Activated naive CD8-positive, alpha-beta T cell treated with anti-CD3 and anti-CD28 coated beads for 36 hours (primary cell): ENCODE measurements at regions not wholly inside any gene's neighbourhood (a gene's known extent, or its start where the extent isn't known, plus 50 kb on each side); places are given as distances from the start of the nearest gene placed in this dataset.

Source experiments
- DNase-seq: peaks from one replicate; pipeline ENCODE4 v3.0.0; 2021
- H3K27ac Mint-ChIP-seq: one replicate; pipeline ENCODE4 v1.8.0; 2022; ENCODE audit warnings: mild to moderate bottlenecking, moderate library complexity, mixed read lengths
- H3K27me3 Mint-ChIP-seq: one replicate; pipeline ENCODE4 v1.8.0; 2022; ENCODE audit warnings: mild to moderate bottlenecking, mixed read lengths
- H3K36me3 Mint-ChIP-seq: one replicate; pipeline ENCODE4 v1.8.0; 2021; ENCODE audit warnings: mild to moderate bottlenecking, mixed read lengths
- H3K4me1 Mint-ChIP-seq: one replicate; pipeline ENCODE4 v1.8.0; 2021; ENCODE audit warnings: mixed read lengths
- H3K4me3 Mint-ChIP-seq: one replicate; pipeline ENCODE4 v1.8.0; 2022; ENCODE audit warnings: mild to moderate bottlenecking, moderate library complexity, mixed read lengths
- H3K9me3 Mint-ChIP-seq: one replicate; pipeline ENCODE4 v1.8.0; 2022; ENCODE audit warnings: mixed read lengths

- Mint-ChIP-seq H3K4me1 (no peaks in the 10 kb centered on the region), H3K9me3 (no peaks in the 10 kb centered on the region)
These were observed 93.0 kb downstream of the PPP1R3A start for GRCh38 chr7:113825832-113826231.

GRCh38 chr7:113824117-113824823 lies 94.5 kb downstream of the PPP1R3A start:
- DNase-seq: no peak
- Mint-ChIP-seq H3K4me1 (no peaks in the 10 kb centered on the region), H3K36me3 (no peaks in the 10 kb centered on the region), H3K9me3 (no peaks in the 10 kb centered on the region), H3K4me3 (no peak overlapping the region), H3K27me3 (no peaks in the 10 kb centered on the region), H3K27ac (no peak overlapping the region)

More at GRCh38 chr7:113825832-113826231, 93.0 kb downstream of the PPP1R3A start:
- Mint-ChIP-seq H3K36me3 (no peaks in the 10 kb centered on the region), H3K4me3 (no peak overlapping the region), H3K27me3 (no peaks in the 10 kb centered on the region), H3K27ac (no peak overlapping the region)
- DNase-seq: no peak

GRCh38 chr7:113819474-113819873 lies 99.3 kb downstream of the PPP1R3A start:
- DNase-seq: no peak
- Mint-ChIP-seq H3K36me3 (no peaks in the 10 kb centered on the region), H3K27me3 (no peaks in the 10 kb centered on the region), H3K4me3 (no peak overlapping the region), H3K4me1 (no peaks in the 10 kb centered on the region), H3K27ac (no peak overlapping the region), H3K9me3 (no peaks in the 10 kb centered on the region)

- H3K27ac Mint-ChIP-seq: no peak overlapping the region
- no peaks in the 10 kb centered on the region for H3K4me1 Mint-ChIP-seq
- no peaks in the 10 kb centered on the region for H3K27me3 Mint-ChIP-seq
- no peaks in the 10 kb centered on the region for H3K9me3 Mint-ChIP-seq
- no peak for DNase-seq
- H3K36me3 Mint-ChIP-seq: no peaks in the 10 kb centered on the region
- H3K4me3 Mint-ChIP-seq: no peak overlapping the region
These were observed 102.2 kb downstream of the PPP1R3A start for GRCh38 chr7:113816639-113817038.

- Mint-ChIP-seq H3K36me3 (no peaks in the 10 kb centered on the region), H3K4me3 (no peak overlapping the region), H3K27me3 (no peaks in the 10 kb centered on the region), H3K27ac (no peak overlapping the region), H3K9me3 (no peaks in the 10 kb centered on the region), H3K4me1 (no peaks in the 10 kb centered on the region)
- no peak for DNase-seq
These were observed 105.3 kb downstream of the PPP1R3A start for GRCh38 chr7:113813471-113813870.

GRCh38 chr7:113812591-113813255 lies 106.1 kb downstream of the PPP1R3A start:
- H3K36me3 Mint-ChIP-seq: no peaks in the 10 kb centered on the region
- no peaks in the 10 kb centered on the region for H3K9me3 Mint-ChIP-seq
- no peak overlapping the region for H3K4me3 Mint-ChIP-seq
- no peak for DNase-seq
- no peaks in the 10 kb centered on the region for H3K4me1 Mint-ChIP-seq
- no peaks in the 10 kb centered on the region for H3K27me3 Mint-ChIP-seq
- H3K27ac Mint-ChIP-seq: no peak overlapping the region

- no peaks in the 10 kb centered on the region for H3K9me3 Mint-ChIP-seq
- no peaks in the 10 kb centered on the region for H3K27me3 Mint-ChIP-seq
- H3K4me1 Mint-ChIP-seq: no peaks in the 10 kb centered on the region
- no peak for DNase-seq
- no peak overlapping the region for H3K27ac Mint-ChIP-seq
- no peaks in the 10 kb centered on the region for H3K36me3 Mint-ChIP-seq
- no peak overlapping the region for H3K4me3 Mint-ChIP-seq
These were observed 108.6 kb downstream of the PPP1R3A start for GRCh38 chr7:113810080-113810744.

GRCh38 chr7:113809581-113809980 lies 109.2 kb downstream of the PPP1R3A start:
- Mint-ChIP-seq H3K4me3 (no peak overlapping the region), H3K36me3 (no peaks in the 10 kb centered on the region), H3K27ac (no peak overlapping the region), H3K4me1 (no peaks in the 10 kb centered on the region), H3K27me3 (no peaks in the 10 kb centered on the region), H3K9me3 (no peaks in the 10 kb centered on the region)
- no peak for DNase-seq

- H3K27ac Mint-ChIP-seq: no peak overlapping the region
- H3K9me3 Mint-ChIP-seq: no peaks in the 10 kb centered on the region
- H3K36me3 Mint-ChIP-seq: no peaks in the 10 kb centered on the region
- DNase-seq: no peak
- no peaks in the 10 kb centered on the region for H3K4me1 Mint-ChIP-seq
- H3K4me3 Mint-ChIP-seq: no peak overlapping the region
- no peaks in the 10 kb centered on the region for H3K27me3 Mint-ChIP-seq
These were observed 112.0 kb downstream of the PPP1R3A start for GRCh38 chr7:113806633-113807327.

- H3K27ac Mint-ChIP-seq: no peak overlapping the region
- no peak for DNase-seq
- H3K36me3 Mint-ChIP-seq: no peaks in the 10 kb centered on the region
- H3K27me3 Mint-ChIP-seq: no peaks in the 10 kb centered on the region
- no peaks in the 10 kb centered on the region for H3K9me3 Mint-ChIP-seq
- H3K4me3 Mint-ChIP-seq: no peak overlapping the region
- H3K4me1 Mint-ChIP-seq: no peaks in the 10 kb centered on the region
These were observed 112.8 kb downstream of the PPP1R3A start for GRCh38 chr7:113805976-113806375.

- Mint-ChIP-seq H3K27ac (no peak overlapping the region), H3K4me3 (no peak overlapping the region), H3K36me3 (no peaks in the 10 kb centered on the region), H3K9me3 (no peaks in the 10 kb centered on the region), H3K27me3 (no peaks in the 10 kb centered on the region), H3K4me1 (no peaks in the 10 kb centered on the region)
- no peak for DNase-seq
These were observed 114.2 kb downstream of the PPP1R3A start for GRCh38 chr7:113804475-113805095.

- no peak overlapping the region for H3K27ac Mint-ChIP-seq
- no peaks in the 10 kb centered on the region for H3K4me1 Mint-ChIP-seq
- H3K4me3 Mint-ChIP-seq: no peak overlapping the region
- H3K9me3 Mint-ChIP-seq: no peaks in the 10 kb centered on the region
- no peaks in the 10 kb centered on the region for H3K27me3 Mint-ChIP-seq
- DNase-seq: no peak
- no peaks in the 10 kb centered on the region for H3K36me3 Mint-ChIP-seq
These were observed 117.1 kb downstream of the PPP1R3A start for GRCh38 chr7:113801751-113802150.

GRCh38 chr7:113800826-113801225 lies 118.0 kb downstream of the PPP1R3A start:
- Mint-ChIP-seq H3K27ac (no peak overlapping the region), H3K27me3 (no peaks in the 10 kb centered on the region), H3K9me3 (no peaks in the 10 kb centered on the region), H3K4me1 (no peaks in the 10 kb centered on the region), H3K36me3 (no peaks in the 10 kb centered on the region), H3K4me3 (no peak overlapping the region)
- no peak for DNase-seq

- Mint-ChIP-seq H3K4me3 (no peak overlapping the region), H3K36me3 (no peaks in the 10 kb centered on the region), H3K27me3 (no peaks in the 10 kb centered on the region), H3K9me3 (no peaks in the 10 kb centered on the region), H3K27ac (no peak overlapping the region), H3K4me1 (no peaks in the 10 kb centered on the region)
- DNase-seq: no peak
These were observed 118.9 kb downstream of the PPP1R3A start for GRCh38 chr7:113799896-113800295.
